ENCODE measurements at regions not wholly inside any gene's neighbourhood (a gene's known extent, or its start where the extent isn't known, plus 50 kb on each side); places are given as distances from the start of the nearest gene placed in this dataset.

GRCh38 chr16:9598731-9599083 is 507.3 kb downstream of the HAPSTR1 start:
- TF ChIP-seq GATA3 (IDR thresholded peaks at IDR 0.05; ENCODE audit: low read depth, low read length), result no peak
- TF ChIP-seq GATA2 (IDR thresholded peaks at IDR 0.05; ENCODE audit: low read depth, low read length), result no peak

All from SH-SY5Y (cell line).